Uterus (tissue), 2 donors: ENCODE measurements at regions not wholly inside any gene's neighbourhood (a gene's known extent, or its start where the extent isn't known, plus 50 kb on each side); places are given as distances from the start of the nearest gene placed in this dataset.
"Not testable (repeated sequence)": the region's sequence is repeated elsewhere in the genome, so short reads cannot be mapped to it uniquely, and the experiment has no call there.

Experiments used
- POLR2A ChIP-seq, 2 donors: fragments of 450-650 bp; IDR thresholded peaks; one replicate each; pipeline ENCODE4 v1.6.1; 2016; ENCODE audit warnings: antibody characterized with exemption in 2 of 2, mild to moderate bottlenecking in 1 of 2, moderate library complexity in 1 of 2
- TF ChIP-seq, protein P1 (sequence below), 4 experiments: fragments of 200-600 bp in 2 of 4; fragments of 450-650 bp in 2 of 4; sonication (generic) in 2 of 4; IDR thresholded peaks; one replicate each; pipeline ENCODE4 v1.5.1; 2016 to 2019; ENCODE audit warnings: antibody characterized with exemption in 4 of 4, mild to moderate bottlenecking in 2 of 4, moderate library complexity in 1 of 4

DNA sequence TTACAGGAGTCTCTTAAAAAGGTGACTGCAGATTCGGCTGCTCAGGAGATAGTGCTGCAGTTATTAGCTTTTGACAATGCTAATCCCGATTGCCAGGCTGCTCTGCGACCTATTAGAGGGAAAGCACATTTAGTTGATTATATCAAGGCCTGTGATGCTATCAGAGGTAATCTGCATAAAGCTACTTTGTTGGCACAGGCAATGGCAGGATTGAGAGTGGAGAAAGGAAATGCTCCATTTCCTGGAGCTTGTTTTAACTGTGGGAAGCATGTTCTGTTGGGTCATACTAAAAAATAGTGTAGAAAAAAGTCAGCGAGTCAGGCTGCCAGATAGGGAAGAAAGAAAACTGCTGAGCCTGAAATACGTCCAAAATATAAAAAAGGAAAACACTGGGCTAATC is 98.5 kb upstream of the EIF5 start:
- TF ChIP-seq POLR2A (IDR thresholded peaks at IDR 0.05) = not testable (repeated sequence)
- TF ChIP-seq, protein P1, sequence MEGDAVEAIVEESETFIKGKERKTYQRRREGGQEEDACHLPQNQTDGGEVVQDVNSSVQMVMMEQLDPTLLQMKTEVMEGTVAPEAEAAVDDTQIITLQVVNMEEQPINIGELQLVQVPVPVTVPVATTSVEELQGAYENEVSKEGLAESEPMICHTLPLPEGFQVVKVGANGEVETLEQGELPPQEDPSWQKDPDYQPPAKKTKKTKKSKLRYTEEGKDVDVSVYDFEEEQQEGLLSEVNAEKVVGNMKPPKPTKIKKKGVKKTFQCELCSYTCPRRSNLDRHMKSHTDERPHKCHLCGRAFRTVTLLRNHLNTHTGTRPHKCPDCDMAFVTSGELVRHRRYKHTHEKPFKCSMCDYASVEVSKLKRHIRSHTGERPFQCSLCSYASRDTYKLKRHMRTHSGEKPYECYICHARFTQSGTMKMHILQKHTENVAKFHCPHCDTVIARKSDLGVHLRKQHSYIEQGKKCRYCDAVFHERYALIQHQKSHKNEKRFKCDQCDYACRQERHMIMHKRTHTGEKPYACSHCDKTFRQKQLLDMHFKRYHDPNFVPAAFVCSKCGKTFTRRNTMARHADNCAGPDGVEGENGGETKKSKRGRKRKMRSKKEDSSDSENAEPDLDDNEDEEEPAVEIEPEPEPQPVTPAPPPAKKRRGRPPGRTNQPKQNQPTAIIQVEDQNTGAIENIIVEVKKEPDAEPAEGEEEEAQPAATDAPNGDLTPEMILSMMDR (IDR thresholded peaks at IDR 0.05) = not testable (repeated sequence)
